GM19397 (cell line): ENCODE measurements at regions not wholly inside any gene's neighbourhood (a gene's known extent, or its start where the extent isn't known, plus 50 kb on each side); places are given as distances from the start of the nearest gene placed in this dataset.
A peak's percentile ranks its signal among the peaks of the same experiment; 100 is the strongest.

Experiments
- ATAC-seq: cut with Tn5 transposase; IDR thresholded peaks from one replicate; pipeline ENCODE4 v1.9.1; 2021; ENCODE audit warnings: mild to moderate bottlenecking, moderate library complexity; ENCODE audit not compliant: unreplicated experiment

- ATAC-seq, result no peak
Observed at GRCh38 chr12:75974323-75975187, 57.0 kb downstream of the PHLDA1 start.

GRCh38 chr12:75971253-75971652, 60.3 kb downstream of the PHLDA1 start:
- no peak for ATAC-seq

- ATAC-seq, result no peak
Observed at GRCh38 chr12:75970310-75970709, 61.3 kb downstream of the PHLDA1 start.

- no peak for ATAC-seq
Observed at GRCh38 chr12:75969768-75970167, 61.8 kb downstream of the PHLDA1 start.

GRCh38 chr12:75965661-75966060, 65.9 kb downstream of the PHLDA1 start:
- ATAC-seq, result no peak

GRCh38 chr12:75964150-75964549, 67.4 kb downstream of the PHLDA1 start:
- no peak for ATAC-seq

- ATAC-seq, result no peak
Observed at GRCh38 chr12:75961878-75962277, 69.7 kb downstream of the PHLDA1 start.

- no peak for ATAC-seq
Observed at GRCh38 chr12:75960954-75961661, 70.5 kb downstream of the PHLDA1 start.

GRCh38 chr12:75960086-75960910, 71.3 kb downstream of the PHLDA1 start:
- ATAC-seq, result peak; percentile 67

GRCh38 chr12:75959506-75959905, 72.1 kb downstream of the PHLDA1 start:
- ATAC-seq, result no peak

GRCh38 chr12:75959060-75959459, 72.5 kb downstream of the PHLDA1 start:
- no peak for ATAC-seq

GRCh38 chr12:75955251-75955650, 76.3 kb downstream of the PHLDA1 start:
- ATAC-seq, result no peak

GRCh38 chr12:75954749-75955148, 76.8 kb downstream of the PHLDA1 start:
- no peak for ATAC-seq

- ATAC-seq, result no peak
Observed at GRCh38 chr12:75954041-75954440, 77.5 kb downstream of the PHLDA1 start.

- ATAC-seq, result no peak
Observed at GRCh38 chr12:75953312-75953906, 78.2 kb downstream of the PHLDA1 start.

GRCh38 chr12:75951399-75952278, 79.9 kb downstream of the PHLDA1 start:
- ATAC-seq, result no peak

- no peak for ATAC-seq
Observed at GRCh38 chr12:75947156-75947723, 84.3 kb downstream of the PHLDA1 start.

- ATAC-seq, result no peak
Observed at GRCh38 chr12:75945581-75945980, 86.0 kb downstream of the PHLDA1 start.

- no peak for ATAC-seq
Observed at GRCh38 chr12:75944905-75945432, 86.6 kb downstream of the PHLDA1 start.
